HepG2 (cell line): ENCODE measurements at regions not wholly inside any gene's neighbourhood (a gene's known extent, or its start where the extent isn't known, plus 50 kb on each side); places are given as distances from the start of the nearest gene placed in this dataset.

Experiments used
- ATAC-seq: fragments of 200-7000 bp; cut with Tn5 transposase; 3 replicates; pipeline ENCODE4 v1.9.1; 2020; ENCODE audit warnings: mild to moderate bottlenecking, moderate library complexity
- BruUV-seq: library from RNA; stranded (reverse); fragments of 400-500 nt; replicated peaks from 2 replicates; lab custom pipeline; 2021; lab: Mats Ljungman, UMichigan
- CTCF ChIA-PET: fragments of 300-600 bp; formaldehyde crosslinking; extraction: SDS; loops from one replicate; lab custom pipeline; 2021; ENCODE audit warnings: low total read pairs, inconsistent platforms, low intra/inter-chr PET ratio; lab: Yijun Ruan, JAX
- POLR2A ChIA-PET: fragments of 350-600 bp; sonication (Branson Sonifier 250); formaldehyde crosslinking; loops from one replicate; lab custom pipeline; 2020; ENCODE audit warnings: antibody characterized with exemption, inconsistent platforms; lab: Yijun Ruan, JAX
- DNase-seq: peaks from one replicate; pipeline ENCODE4 v3.0.0-alpha.2; 2015; ENCODE audit warnings: low spot score
- FAIRE-seq: peaks from 3 replicates; lab custom pipeline; 2011; peaks lifted over from hg19 to GRCh38; lab: Jason Lieb, UNC
- H2AFZ ChIP-seq: one replicate; pipeline ENCODE4 v1.6.1; 2011; ENCODE audit warnings: low read length, inconsistent platforms
- H3K27ac ChIP-seq: fragments of 300-600 bp; 3 replicates; pipeline ENCODE4 v1.8.0; 2011; ENCODE audit warnings: mixed run types, mild to moderate bottlenecking, mixed read lengths, low read length, inconsistent platforms; ENCODE audit not compliant: insufficient read depth; ENCODE audit errors: extremely low read length
- H3K27me3 ChIP-seq, 2 experiments: fragments of 200-600 bp in 1 of 2; 2 replicates in 1 of 2; 3 replicates in 1 of 2; pipeline versions ENCODE4 v1.6.0 to v1.8.0; 2011; ENCODE audit warnings: low read length in 2 of 2, mild to moderate bottlenecking in 2 of 2, moderate library complexity in 2 of 2, inconsistent platforms in 1 of 2; ENCODE audit not compliant: insufficient read depth in 2 of 2, control insufficient read depth in 1 of 2
- H3K36me3 ChIP-seq, 2 experiments: fragments of 200-600 bp in 1 of 2; replicated peaks in 1 of 2; 2 replicates in 1 of 2; 3 replicates in 1 of 2; pipeline versions ENCODE4 v1.5.1 to v1.8.0; 2011; ENCODE audit warnings: low read length in 2 of 2, inconsistent platforms in 1 of 2; ENCODE audit not compliant: insufficient read depth in 2 of 2, control insufficient read depth in 1 of 2
- H3K4me1 ChIP-seq: 2 replicates; pipeline ENCODE4 v1.5.1; 2012; ENCODE audit warnings: low read length, inconsistent platforms; ENCODE audit not compliant: insufficient read depth
- H3K4me2 ChIP-seq: 2 replicates; pipeline ENCODE4 v1.6.0; 2011; ENCODE audit warnings: low read depth, low read length, inconsistent platforms
- H3K4me3 ChIP-seq, 3 experiments: fragments of 200-600 bp in 1 of 3; sonication (generic), shearing (Covaris generic) in 1 of 3; replicated peaks in 1 of 3; 2 replicates each; pipeline ENCODE4 v1.5.1; 2011 to 2016; ENCODE audit warnings: low read length in 3 of 3, inconsistent platforms in 2 of 3, low read depth in 2 of 3, mild to moderate bottlenecking in 2 of 3, control low read depth in 1 of 3, mixed read lengths in 1 of 3; ENCODE audit not compliant: insufficient read depth in 1 of 3
- H3K79me2 ChIP-seq: one replicate; pipeline ENCODE4 v1.6.1; 2011; ENCODE audit warnings: low read length, inconsistent platforms; ENCODE audit not compliant: insufficient read depth
- H3K9ac ChIP-seq: 2 replicates; pipeline ENCODE4 v1.6.0; 2011; ENCODE audit warnings: mild to moderate bottlenecking, low read depth, low read length, inconsistent platforms; ENCODE audit not compliant: insufficient read depth
- H3K9me3 ChIP-seq: 2 replicates; pipeline ENCODE4 v1.5.1; 2012; ENCODE audit warnings: mild to moderate bottlenecking, low read length
- H4K20me1 ChIP-seq: 2 replicates; pipeline ENCODE4 v1.6.0; 2011; ENCODE audit warnings: inconsistent platforms, mild to moderate bottlenecking, low read length, moderate library complexity; ENCODE audit not compliant: insufficient read depth
- AGO1 ChIP-seq: fragments of 200-400 bp; formaldehyde crosslinking; IDR thresholded peaks from 2 replicates; pipeline ENCODE4 v1.6.1; 2017; ENCODE audit warnings: mild to moderate bottlenecking, low read depth, low read length, moderate library complexity; ENCODE audit not compliant: poor library complexity, severe bottlenecking
- CENPX ChIP-seq: sonication (generic); formaldehyde crosslinking; IDR thresholded peaks from 2 replicates; pipeline ENCODE4 v1.9.0; 2021; ENCODE audit warnings: mild to moderate bottlenecking, missing genetic modification reagents, moderate library complexity
- HNRNPH1 ChIP-seq: fragments of 200-400 bp; formaldehyde crosslinking; optimal IDR thresholded peaks from 2 replicates; pipeline ENCODE3; 2017; ENCODE audit warnings: mild to moderate bottlenecking, low read depth, low read length
- IKZF4 ChIP-seq: sonication (generic); formaldehyde crosslinking; IDR thresholded peaks from 2 replicates; pipeline ENCODE4 v1.5.1; 2020; ENCODE audit warnings: borderline replicate concordance, mild to moderate bottlenecking, low read depth, missing genetic modification reagents; ENCODE audit errors: not compliant biosample characterization
- IRF1 ChIP-seq: sonication (generic); formaldehyde crosslinking; IDR thresholded peaks from 2 replicates; pipeline ENCODE4 v1.4.0; 2020; ENCODE audit warnings: low read depth, mild to moderate bottlenecking, missing genetic modification reagents
- KLF11 ChIP-seq: IDR thresholded peaks from 2 replicates; pipeline ENCODE4 v1.6.1; 2016; ENCODE audit warnings: missing compliant biosample characterization
- MAFF ChIP-seq: IDR thresholded peaks from 2 replicates; pipeline ENCODE4 v1.6.1; 2011; ENCODE audit warnings: low read depth, low read length, improper control_type of control experiment
- MNT ChIP-seq: fragments of 450-650 bp; IDR thresholded peaks from 2 replicates; pipeline ENCODE4 v1.6.1; 2016
- TAF1 ChIP-seq: sonication (generic); formaldehyde crosslinking; IDR thresholded peaks from 2 replicates; pipeline ENCODE4 v1.4.0; 2020; ENCODE audit warnings: missing genetic modification reagents
- ZNF256 ChIP-seq: sonication (generic); formaldehyde crosslinking; conservative IDR thresholded peaks from 2 replicates; pipeline ENCODE4 v1.4.0; 2020; ENCODE audit warnings: missing genetic modification reagents
- ZNF263 ChIP-seq: sonication (generic); formaldehyde crosslinking; IDR thresholded peaks from 2 replicates; pipeline ENCODE4 v1.4.0; 2020; ENCODE audit warnings: missing genetic modification reagents
- ZNF704 ChIP-seq: sonication (generic); formaldehyde crosslinking; IDR thresholded peaks from 2 replicates; pipeline ENCODE4 v1.8.1; 2023; ENCODE audit warnings: mild to moderate bottlenecking, inconsistent platforms, moderate library complexity, missing genetic modification reagents, borderline replicate concordance
- ZNF772 ChIP-seq: sonication (generic); formaldehyde crosslinking; IDR thresholded peaks from 2 replicates; pipeline ENCODE4 v1.5.0; 2020; ENCODE audit warnings: mild to moderate bottlenecking, missing genetic modification reagents
- WGBS: methylation state at CpG from one replicate; pipeline ENCODE4 v1.1.6; 2017; ENCODE audit warnings: low lambda C conversion rate; 5-methylcytosine and 5-hydroxymethylcytosine counted together
- in situ Hi-C: cut with HindIII; loops from 2 replicates; pipeline ENCODE4 v1.10.0; 2017; ENCODE audit warnings: low pct_unique_long_range_greater_than_20kb; ENCODE audit not compliant: extremely low pct_ligation_motif_present
- intact Hi-C: fragments of 100-400 bp; cut with micrococcal nuclease; formaldehyde crosslinking; loops from one replicate; pipeline ENCODE4 v1.10.0; 2022; ENCODE audit not compliant: unreplicated experiment
- TF ChIP-seq, protein P1 (sequence below): IDR thresholded peaks from 2 replicates; pipeline ENCODE4 v1.6.1; 2016; ENCODE audit warnings: mild to moderate bottlenecking, missing biosample characterization, missing genetic modification reagents
- TF ChIP-seq, protein P2 (sequence below): sonication (generic); formaldehyde crosslinking; IDR thresholded peaks from 2 replicates; pipeline ENCODE4 v1.5.0; 2020; ENCODE audit warnings: mild to moderate bottlenecking, missing genetic modification reagents, borderline replicate concordance

GRCh38 chr18:22623513-22623912, 205.8 kb upstream of the CTAGE1 start:
- Histone ChIP-seq H3K36me3 (no peaks in the 10 kb centered on the region), H2AFZ (no peak overlapping the region), H3K4me2 (no peak overlapping the region), H3K27ac (no peak overlapping the region), H4K20me1 (no peaks in the 10 kb centered on the region), H3K9me3 (no peaks in the 10 kb centered on the region), H3K79me2 (no peaks in the 10 kb centered on the region), H3K4me3 (no peak overlapping the region), H3K4me1 (no peaks in the 10 kb centered on the region), H3K27me3 (no peaks in the 10 kb centered on the region), H3K9ac (no peak overlapping the region)
- ATAC-seq (no peak), DNase-seq (no peak), FAIRE-seq (no peak)
- 68% methylated on average over 5 of the region's 5 CpGs for WGBS
- no peak for TF ChIP-seq MNT
- TF ChIP-seq, protein P1, sequence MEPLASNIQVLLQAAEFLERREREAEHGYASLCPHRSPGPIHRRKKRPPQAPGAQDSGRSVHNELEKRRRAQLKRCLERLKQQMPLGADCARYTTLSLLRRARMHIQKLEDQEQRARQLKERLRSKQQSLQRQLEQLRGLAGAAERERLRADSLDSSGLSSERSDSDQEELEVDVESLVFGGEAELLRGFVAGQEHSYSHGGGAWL (CRISPR knock-in tag) = no peak
- TF ChIP-seq ZNF704 = no peak
- TF ChIP-seq IKZF4 = no peak
- no peak for TF ChIP-seq MAFF
- no peak for TF ChIP-seq HNRNPH1
- TF ChIP-seq KLF11 (CRISPR knock-in tag) = no peak
- TF ChIP-seq TAF1 (CRISPR knock-in tag) = no peak
- TF ChIP-seq, protein P2, sequence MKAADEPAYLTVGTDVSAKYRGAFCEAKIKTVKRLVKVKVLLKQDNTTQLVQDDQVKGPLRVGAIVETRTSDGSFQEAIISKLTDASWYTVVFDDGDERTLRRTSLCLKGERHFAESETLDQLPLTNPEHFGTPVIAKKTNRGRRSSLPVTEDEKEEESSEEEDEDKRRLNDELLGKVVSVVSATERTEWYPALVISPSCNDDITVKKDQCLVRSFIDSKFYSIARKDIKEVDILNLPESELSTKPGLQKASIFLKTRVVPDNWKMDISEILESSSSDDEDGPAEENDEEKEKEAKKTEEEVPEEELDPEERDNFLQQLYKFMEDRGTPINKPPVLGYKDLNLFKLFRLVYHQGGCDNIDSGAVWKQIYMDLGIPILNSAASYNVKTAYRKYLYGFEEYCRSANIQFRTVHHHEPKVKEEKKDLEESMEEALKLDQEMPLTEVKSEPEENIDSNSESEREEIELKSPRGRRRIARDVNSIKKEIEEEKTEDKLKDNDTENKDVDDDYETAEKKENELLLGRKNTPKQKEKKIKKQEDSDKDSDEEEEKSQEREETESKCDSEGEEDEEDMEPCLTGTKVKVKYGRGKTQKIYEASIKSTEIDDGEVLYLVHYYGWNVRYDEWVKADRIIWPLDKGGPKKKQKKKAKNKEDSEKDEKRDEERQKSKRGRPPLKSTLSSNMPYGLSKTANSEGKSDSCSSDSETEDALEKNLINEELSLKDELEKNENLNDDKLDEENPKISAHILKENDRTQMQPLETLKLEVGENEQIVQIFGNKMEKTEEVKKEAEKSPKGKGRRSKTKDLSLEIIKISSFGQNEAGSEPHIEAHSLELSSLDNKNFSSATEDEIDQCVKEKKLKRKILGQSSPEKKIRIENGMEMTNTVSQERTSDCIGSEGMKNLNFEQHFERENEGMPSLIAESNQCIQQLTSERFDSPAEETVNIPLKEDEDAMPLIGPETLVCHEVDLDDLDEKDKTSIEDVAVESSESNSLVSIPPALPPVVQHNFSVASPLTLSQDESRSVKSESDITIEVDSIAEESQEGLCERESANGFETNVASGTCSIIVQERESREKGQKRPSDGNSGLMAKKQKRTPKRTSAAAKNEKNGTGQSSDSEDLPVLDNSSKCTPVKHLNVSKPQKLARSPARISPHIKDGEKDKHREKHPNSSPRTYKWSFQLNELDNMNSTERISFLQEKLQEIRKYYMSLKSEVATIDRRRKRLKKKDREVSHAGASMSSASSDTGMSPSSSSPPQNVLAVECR (CRISPR knock-in tag) = no peak
- no peak for TF ChIP-seq ZNF772 (CRISPR knock-in tag)
- no peak for TF ChIP-seq AGO1
- TF ChIP-seq CENPX (CRISPR knock-in tag) = no peak
- TF ChIP-seq IRF1 (CRISPR knock-in tag) = no peak
- no peak for TF ChIP-seq ZNF263 (CRISPR knock-in tag)
- no peak for TF ChIP-seq ZNF256 (CRISPR knock-in tag)
- no TSS peak for BruUV-seq
- in situ Hi-C loops = no loop called here
- CTCF ChIA-PET = no interaction called here
- POLR2A ChIA-PET = no interaction called here
- intact Hi-C loops = no loop called here
